ENCODE measurements at regions not wholly inside any gene's neighbourhood (a gene's known extent, or its start where the extent isn't known, plus 50 kb on each side); places are given as distances from the start of the nearest gene placed in this dataset.
A peak's percentile ranks its signal among the peaks of the same experiment; 100 is the strongest.

DNA sequence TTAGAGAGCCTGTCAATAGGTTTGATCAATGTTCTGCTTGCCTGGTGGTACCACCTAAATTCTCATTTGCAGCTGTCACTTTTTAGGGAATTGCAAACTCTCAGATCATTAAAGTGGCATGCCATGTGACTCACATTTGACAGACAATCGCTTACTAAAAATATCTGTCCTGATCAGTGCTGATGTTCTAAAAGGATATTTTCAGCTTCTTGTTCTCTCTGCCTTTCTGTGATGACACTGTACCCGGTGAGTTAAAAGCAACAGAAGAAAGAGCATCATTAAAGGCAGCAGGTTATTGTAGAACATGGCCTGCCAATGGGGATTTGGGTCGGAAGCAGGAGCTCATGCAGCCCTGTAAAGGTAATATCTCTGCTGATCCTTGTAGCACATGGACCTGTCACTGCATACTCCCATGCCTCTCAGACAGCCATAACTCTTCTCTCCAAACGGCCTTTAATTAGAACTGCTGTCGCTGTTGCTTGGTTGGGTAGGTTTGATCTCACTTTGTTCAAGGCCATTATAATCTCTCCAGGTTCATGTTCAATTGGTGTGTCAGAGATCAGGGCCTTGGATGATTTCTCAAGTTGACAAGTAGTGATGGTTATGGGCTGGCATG lies 441.3 kb upstream of the DEPDC1 start:
- no peaks in the 10 kb centered on the region for H3F3A ChIP-seq (ENCODE audit: insufficient read depth, low read length, poor library complexity, severe bottlenecking)
- no peak for TF ChIP-seq EP300 (conservative IDR thresholded peaks at IDR 0.05; ENCODE audit: poor library complexity, severe bottlenecking)
- no peak for TF ChIP-seq MXI1 (conservative IDR thresholded peaks at IDR 0.05; ENCODE audit: poor library complexity, severe bottlenecking)
- no peak for TF ChIP-seq SMC3 (conservative IDR thresholded peaks at IDR 0.05; ENCODE audit: poor library complexity)
- TF ChIP-seq EZH2 (IDR thresholded peaks at IDR 0.05; ENCODE audit: borderline replicate concordance, insufficient read depth, low read length, poor library complexity, severe bottlenecking), result no peak
- no peak for TF ChIP-seq TAF1 (IDR thresholded peaks at IDR 0.05; ENCODE audit: low read depth)
- TF ChIP-seq POLR2AphosphoS5 (IDR thresholded peaks at IDR 0.05), result no peak
- TF ChIP-seq, protein P1, sequence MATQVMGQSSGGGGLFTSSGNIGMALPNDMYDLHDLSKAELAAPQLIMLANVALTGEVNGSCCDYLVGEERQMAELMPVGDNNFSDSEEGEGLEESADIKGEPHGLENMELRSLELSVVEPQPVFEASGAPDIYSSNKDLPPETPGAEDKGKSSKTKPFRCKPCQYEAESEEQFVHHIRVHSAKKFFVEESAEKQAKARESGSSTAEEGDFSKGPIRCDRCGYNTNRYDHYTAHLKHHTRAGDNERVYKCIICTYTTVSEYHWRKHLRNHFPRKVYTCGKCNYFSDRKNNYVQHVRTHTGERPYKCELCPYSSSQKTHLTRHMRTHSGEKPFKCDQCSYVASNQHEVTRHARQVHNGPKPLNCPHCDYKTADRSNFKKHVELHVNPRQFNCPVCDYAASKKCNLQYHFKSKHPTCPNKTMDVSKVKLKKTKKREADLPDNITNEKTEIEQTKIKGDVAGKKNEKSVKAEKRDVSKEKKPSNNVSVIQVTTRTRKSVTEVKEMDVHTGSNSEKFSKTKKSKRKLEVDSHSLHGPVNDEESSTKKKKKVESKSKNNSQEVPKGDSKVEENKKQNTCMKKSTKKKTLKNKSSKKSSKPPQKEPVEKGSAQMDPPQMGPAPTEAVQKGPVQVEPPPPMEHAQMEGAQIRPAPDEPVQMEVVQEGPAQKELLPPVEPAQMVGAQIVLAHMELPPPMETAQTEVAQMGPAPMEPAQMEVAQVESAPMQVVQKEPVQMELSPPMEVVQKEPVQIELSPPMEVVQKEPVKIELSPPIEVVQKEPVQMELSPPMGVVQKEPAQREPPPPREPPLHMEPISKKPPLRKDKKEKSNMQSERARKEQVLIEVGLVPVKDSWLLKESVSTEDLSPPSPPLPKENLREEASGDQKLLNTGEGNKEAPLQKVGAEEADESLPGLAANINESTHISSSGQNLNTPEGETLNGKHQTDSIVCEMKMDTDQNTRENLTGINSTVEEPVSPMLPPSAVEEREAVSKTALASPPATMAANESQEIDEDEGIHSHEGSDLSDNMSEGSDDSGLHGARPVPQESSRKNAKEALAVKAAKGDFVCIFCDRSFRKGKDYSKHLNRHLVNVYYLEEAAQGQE (IDR thresholded peaks at IDR 0.05; ENCODE audit: borderline replicate concordance), result no peak
- no peak for TF ChIP-seq RAD21 (conservative IDR thresholded peaks at IDR 0.05)
- TF ChIP-seq, protein P2, sequence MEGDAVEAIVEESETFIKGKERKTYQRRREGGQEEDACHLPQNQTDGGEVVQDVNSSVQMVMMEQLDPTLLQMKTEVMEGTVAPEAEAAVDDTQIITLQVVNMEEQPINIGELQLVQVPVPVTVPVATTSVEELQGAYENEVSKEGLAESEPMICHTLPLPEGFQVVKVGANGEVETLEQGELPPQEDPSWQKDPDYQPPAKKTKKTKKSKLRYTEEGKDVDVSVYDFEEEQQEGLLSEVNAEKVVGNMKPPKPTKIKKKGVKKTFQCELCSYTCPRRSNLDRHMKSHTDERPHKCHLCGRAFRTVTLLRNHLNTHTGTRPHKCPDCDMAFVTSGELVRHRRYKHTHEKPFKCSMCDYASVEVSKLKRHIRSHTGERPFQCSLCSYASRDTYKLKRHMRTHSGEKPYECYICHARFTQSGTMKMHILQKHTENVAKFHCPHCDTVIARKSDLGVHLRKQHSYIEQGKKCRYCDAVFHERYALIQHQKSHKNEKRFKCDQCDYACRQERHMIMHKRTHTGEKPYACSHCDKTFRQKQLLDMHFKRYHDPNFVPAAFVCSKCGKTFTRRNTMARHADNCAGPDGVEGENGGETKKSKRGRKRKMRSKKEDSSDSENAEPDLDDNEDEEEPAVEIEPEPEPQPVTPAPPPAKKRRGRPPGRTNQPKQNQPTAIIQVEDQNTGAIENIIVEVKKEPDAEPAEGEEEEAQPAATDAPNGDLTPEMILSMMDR (IDR thresholded peaks at IDR 0.05; ENCODE audit: poor library complexity, severe bottlenecking), result no peak
- no peaks in the 10 kb centered on the region for H3K9me3 ChIP-seq (ENCODE audit: low read length)
- H2AFZ ChIP-seq (ENCODE audit: low read depth, low read length), result peak overlapping the region; percentile 1
- no peaks in the 10 kb centered on the region for H3K27me3 ChIP-seq (ENCODE audit: insufficient read depth, low read depth, low read length)
- H3K79me2 ChIP-seq (replicated peaks; ENCODE audit: insufficient read depth, low read length), result no peaks in the 10 kb centered on the region
- no peaks in the 10 kb centered on the region for H4K20me1 ChIP-seq (ENCODE audit: insufficient read depth)
- no peak overlapping the region for H3K9ac ChIP-seq (ENCODE audit: low read length)
- H3K36me3 ChIP-seq (ENCODE audit: insufficient read depth, low read length), result no peaks in the 10 kb centered on the region
- H3K4me2 ChIP-seq (ENCODE audit: low read length), result peak overlapping the region; percentile 21
- H3K27ac ChIP-seq (ENCODE audit: low read length), result peak overlapping the region; percentile 8
- H3K4me3 ChIP-seq (ENCODE audit: low read length), result no peak overlapping the region
- no peaks in the 10 kb centered on the region for H3K9me2 ChIP-seq (ENCODE audit: insufficient read depth, low read length)

DNA sequence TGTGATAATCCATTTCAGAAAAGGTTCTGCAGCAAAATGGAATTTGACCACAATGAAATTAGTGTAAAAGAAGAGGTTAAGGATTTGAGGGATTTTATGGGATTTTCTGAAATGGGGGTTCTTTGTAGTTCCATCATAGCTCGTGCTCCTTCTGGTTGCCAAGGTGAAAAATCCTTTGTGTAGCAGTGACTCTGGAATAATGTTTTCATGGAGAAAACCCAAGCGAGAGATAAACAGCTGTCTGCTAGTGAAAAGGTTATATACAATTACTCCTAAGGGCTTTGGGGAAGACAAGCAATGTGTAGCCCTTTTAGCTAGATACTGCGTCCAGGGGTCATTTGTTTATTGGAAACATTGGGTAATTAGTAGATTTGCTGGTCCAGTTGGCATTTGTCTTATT lies 453.2 kb upstream of the DEPDC1 start:
- Histone ChIP-seq H4K20me1 (ENCODE audit: insufficient read depth) (no peaks in the 10 kb centered on the region), H2AFZ (ENCODE audit: low read depth, low read length) (no peak overlapping the region), H3F3A (ENCODE audit: insufficient read depth, low read length, poor library complexity, severe bottlenecking) (no peaks in the 10 kb centered on the region), H3K27me3 (ENCODE audit: insufficient read depth, low read depth, low read length) (no peaks in the 10 kb centered on the region), H3K4me3 (ENCODE audit: low read length) (no peak overlapping the region), H3K9ac (ENCODE audit: low read length) (no peak overlapping the region), H3K36me3 (ENCODE audit: insufficient read depth, low read length) (no peaks in the 10 kb centered on the region), H3K4me2 (ENCODE audit: low read length) (no peak overlapping the region), H3K79me2 (replicated peaks; ENCODE audit: insufficient read depth, low read length) (no peaks in the 10 kb centered on the region), H3K27ac (ENCODE audit: low read length) (peak overlapping the region; percentile 8), H3K9me2 (ENCODE audit: insufficient read depth, low read length) (no peaks in the 10 kb centered on the region), H3K9me3 (ENCODE audit: low read length) (no peaks in the 10 kb centered on the region)
- no peak for TF ChIP-seq POLR2AphosphoS5 (IDR thresholded peaks at IDR 0.05)
- TF ChIP-seq, protein P1 (IDR thresholded peaks at IDR 0.05; ENCODE audit: borderline replicate concordance), result peak; percentile 82
- no peak for TF ChIP-seq RAD21 (conservative IDR thresholded peaks at IDR 0.05)
